HG02870 (cell line): ENCODE measurements at regions not wholly inside any gene's neighbourhood (a gene's known extent, or its start where the extent isn't known, plus 50 kb on each side); places are given as distances from the start of the nearest gene placed in this dataset.

ENCODE experiments used
- ATAC-seq: cut with Tn5 transposase; IDR thresholded peaks from one replicate; pipeline ENCODE4 v1.9.1; 2021; ENCODE audit warnings: mild to moderate bottlenecking, moderate library complexity; ENCODE audit not compliant: unreplicated experiment

- no peak for ATAC-seq
Measured at GRCh38 chr21:27646056-27646455, 679.2 kb upstream of the ADAMTS5 start.

- no peak for ATAC-seq
Measured at GRCh38 chr21:27645285-27645684, 678.4 kb upstream of the ADAMTS5 start.

DNA sequence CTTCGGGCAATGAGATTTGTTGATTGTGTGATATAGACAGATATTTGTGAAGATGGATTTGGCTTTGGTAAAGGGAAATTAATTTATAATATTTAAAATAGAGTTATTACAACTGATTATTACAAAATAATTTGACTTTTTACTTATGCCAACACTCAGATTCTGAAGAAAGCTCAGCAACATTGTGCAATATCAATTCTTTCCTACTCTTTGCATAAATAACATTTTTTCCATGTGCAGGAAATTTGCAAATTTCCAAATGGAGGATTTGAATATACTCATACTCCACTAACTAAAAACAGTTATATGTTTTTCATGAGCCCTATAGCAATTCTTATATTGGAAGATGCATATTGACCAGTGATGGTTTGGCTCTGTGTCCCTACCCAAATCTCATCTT, 676.4 kb upstream of the ADAMTS5 start:
- ATAC-seq: no peak

GRCh38 chr21:27639286-27639685, 672.4 kb upstream of the ADAMTS5 start:
- ATAC-seq: no peak

- ATAC-seq: no peak
Measured at GRCh38 chr21:27636656-27637055, 669.8 kb upstream of the ADAMTS5 start.

DNA sequence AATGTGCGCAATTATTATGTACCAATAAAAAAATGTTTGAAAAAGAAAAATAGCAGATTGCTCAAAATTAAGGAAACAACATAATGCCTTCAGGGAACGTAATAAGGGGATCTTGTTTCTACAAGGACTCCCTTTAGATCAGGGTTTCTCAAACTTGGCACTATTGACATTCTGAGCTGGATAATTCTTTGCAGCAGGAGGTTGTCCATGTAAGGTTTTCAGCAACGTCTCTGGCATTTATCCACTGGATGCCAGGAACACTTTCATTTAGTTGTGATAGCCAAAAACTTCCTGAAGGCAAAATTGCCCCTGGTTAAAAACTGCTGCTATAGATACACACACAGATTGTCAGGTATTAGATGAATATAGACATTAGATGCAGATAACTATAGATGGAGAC, 666.7 kb upstream of the ADAMTS5 start:
- ATAC-seq: no peak

- ATAC-seq: no peak
Measured at GRCh38 chr21:27631471-27631870, 664.6 kb upstream of the ADAMTS5 start.

DNA sequence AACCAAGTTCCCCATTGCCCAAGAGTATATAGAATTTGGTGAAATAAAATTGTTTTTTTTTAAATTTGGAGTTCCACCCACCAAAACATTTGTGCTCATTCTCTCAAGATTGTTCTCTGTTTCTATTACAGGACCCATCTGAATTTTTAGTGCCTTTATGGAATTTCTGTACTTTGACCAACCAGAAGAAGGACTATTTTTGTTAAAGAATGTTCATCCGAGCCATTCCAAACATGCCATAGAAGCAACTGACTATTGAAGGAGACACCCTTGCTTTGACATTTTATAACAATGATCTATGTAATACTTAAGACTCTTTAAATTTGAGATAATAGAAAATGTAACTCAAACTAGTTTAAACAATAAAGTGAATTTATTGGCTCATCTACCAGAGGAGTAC, 655.7 kb upstream of the ADAMTS5 start:
- no peak for ATAC-seq

- ATAC-seq: no peak
Measured at GRCh38 chr21:27614231-27614630, 647.3 kb upstream of the ADAMTS5 start.

DNA sequence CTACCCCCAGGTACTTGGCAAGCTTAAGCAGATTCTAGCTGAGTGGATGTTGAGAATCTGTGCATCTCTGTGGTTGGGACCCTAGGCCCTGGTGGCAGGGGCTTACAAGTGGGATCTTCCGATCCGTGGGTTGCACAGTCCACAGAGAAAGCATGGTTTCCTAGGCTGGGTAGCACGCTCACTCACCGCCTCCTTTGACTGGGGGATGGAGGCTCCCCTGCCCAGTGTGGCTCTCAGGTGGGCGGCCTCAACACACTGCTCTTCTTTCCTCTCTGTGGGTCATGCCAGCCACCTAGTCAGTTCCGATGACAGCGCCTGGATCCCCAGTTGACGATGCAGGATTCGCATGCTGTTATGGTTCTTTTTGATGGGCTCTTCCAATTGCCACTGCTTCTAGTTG, 639.5 kb upstream of the ADAMTS5 start:
- ATAC-seq: no peak

GRCh38 chr21:27596196-27596595, 629.3 kb upstream of the ADAMTS5 start:
- no peak for ATAC-seq

DNA sequence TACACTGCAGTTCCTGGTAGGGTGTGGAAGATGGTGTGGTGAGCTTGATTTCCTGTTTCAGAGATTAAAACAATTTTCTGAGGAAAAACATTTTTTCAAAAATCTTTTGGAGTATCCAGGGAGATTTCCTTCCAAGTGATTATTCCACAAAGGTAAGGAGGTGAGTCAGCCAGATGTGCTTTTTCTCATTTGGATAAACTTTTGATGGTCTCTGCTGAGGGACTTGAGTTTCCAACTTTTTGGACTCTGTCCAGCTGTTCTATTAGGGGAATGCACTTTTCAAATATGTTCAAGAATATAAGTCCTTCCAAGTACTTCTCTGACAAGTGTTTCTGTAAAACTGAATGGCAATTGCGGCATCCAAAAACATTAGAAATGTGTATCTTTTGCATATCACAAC, 628.8 kb upstream of the ADAMTS5 start:
- ATAC-seq: no peak

GRCh38 chr21:27590271-27590670, 623.4 kb upstream of the ADAMTS5 start:
- no peak for ATAC-seq

- no peak for ATAC-seq
Measured at GRCh38 chr21:27589781-27590180, 622.9 kb upstream of the ADAMTS5 start.

DNA sequence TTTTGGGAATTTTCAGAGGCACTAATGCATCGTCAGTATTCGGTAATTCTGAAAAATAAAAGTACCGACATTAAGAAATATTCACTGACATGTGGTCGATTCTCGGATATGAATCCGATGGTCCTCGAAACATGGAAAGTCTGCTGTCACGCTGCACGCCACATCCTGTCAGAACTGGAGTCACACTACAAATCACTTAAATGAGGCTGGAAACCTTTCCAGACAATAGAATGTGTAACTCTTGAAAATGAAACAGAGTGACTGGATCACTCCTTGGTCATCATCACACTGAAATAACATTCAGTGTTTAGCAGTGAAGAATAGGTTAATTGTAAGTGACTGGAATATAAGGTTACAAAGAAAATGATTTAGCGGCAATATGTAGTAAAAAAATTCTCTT, 620.1 kb upstream of the ADAMTS5 start:
- no peak for ATAC-seq

- ATAC-seq: no peak
Measured at GRCh38 chr21:27586326-27586725, 619.4 kb upstream of the ADAMTS5 start.

DNA sequence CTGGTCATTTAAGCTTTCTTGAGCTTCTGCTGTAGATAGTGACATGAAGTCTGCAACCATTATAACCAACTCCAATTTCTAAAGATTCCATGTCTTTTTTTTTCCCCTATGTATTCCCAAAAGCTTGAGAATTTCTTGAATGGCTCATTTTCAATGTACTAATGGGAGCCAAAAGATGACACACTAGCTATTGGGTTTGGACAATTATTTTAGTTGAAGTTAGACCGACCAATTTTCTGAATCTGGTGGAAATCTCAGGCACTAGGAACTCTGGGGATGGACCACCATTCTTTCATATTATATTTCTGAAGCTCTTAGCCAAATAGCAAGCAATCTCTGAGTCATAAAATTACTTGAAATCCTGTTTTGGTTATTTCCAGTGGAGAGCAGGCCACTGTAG, 617.4 kb upstream of the ADAMTS5 start:
- ATAC-seq: no peak

GRCh38 chr21:27582948-27583430, 616.1 kb upstream of the ADAMTS5 start:
- ATAC-seq: no peak

GRCh38 chr21:27582246-27582947, 615.5 kb upstream of the ADAMTS5 start:
- ATAC-seq: no peak

DNA sequence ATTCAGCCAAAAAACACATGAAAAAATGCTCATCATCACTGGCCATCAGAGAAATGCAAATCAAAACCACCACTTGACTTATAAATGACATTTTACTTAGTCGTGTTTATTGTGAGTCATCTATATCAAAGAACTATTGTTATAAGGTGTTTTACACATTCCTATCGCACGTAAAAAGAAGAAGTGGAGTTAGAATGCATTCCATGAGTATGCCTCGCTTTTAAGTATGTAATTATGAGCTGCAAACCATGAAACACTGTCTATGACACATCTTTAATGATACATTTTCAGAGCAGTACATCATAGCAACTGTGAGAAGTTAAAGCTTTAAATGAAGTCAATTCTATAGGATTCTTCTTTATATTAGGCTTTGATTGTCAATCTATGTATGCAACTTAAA, 614.3 kb upstream of the ADAMTS5 start:
- ATAC-seq: no peak

DNA sequence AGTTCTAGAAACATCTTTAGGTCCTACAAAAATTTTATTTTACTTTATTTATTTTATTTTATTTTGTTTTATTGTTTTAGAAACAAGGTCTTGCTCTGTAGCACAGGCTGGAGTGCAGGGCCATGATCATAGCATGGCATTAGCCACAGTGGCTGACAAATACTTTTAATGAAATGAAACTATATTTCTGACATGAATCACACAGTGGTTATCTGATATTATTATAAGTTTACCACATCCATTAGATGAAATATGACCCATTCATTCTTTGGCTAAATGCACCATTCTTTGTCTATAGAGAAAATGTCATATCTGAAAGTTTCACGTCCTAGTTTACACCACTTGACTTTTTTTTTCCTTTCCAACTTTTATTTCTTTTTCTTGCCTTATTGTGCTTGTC, 613.4 kb upstream of the ADAMTS5 start:
- no peak for ATAC-seq

GRCh38 chr21:27578741-27579265, 611.9 kb upstream of the ADAMTS5 start:
- ATAC-seq: no peak

- ATAC-seq: no peak
Measured at GRCh38 chr21:27572696-27573095, 605.8 kb upstream of the ADAMTS5 start.
